Vagina (tissue), 2 donors: ENCODE measurements at regions not wholly inside any gene's neighbourhood (a gene's known extent, or its start where the extent isn't known, plus 50 kb on each side); places are given as distances from the start of the nearest gene placed in this dataset.

ENCODE experiments used
- CTCF ChIP-seq, 3 experiments: fragments of 450-650 bp in 2 of 3; fragments of 200-600 bp in 1 of 3; sonication (generic) in 1 of 3; IDR thresholded peaks; one replicate each; pipeline ENCODE4 v1.5.1; 2017 to 2019; ENCODE audit warnings: antibody characterized with exemption in 3 of 3, mild to moderate bottlenecking in 2 of 3, moderate library complexity in 2 of 3
- POLR2A ChIP-seq, 2 donors: fragments of 450-650 bp; IDR thresholded peaks; one replicate each; pipeline ENCODE4 v1.6.1; 2017; ENCODE audit warnings: antibody characterized with exemption in 2 of 2, mild to moderate bottlenecking in 2 of 2, moderate library complexity in 2 of 2
- POLR2AphosphoS5 ChIP-seq, 2 donors: sonication (generic); formaldehyde crosslinking; IDR thresholded peaks; one replicate each; pipeline ENCODE4 v1.9.0; 2017; ENCODE audit warnings: antibody characterized with exemption in 2 of 2, mild to moderate bottlenecking in 2 of 2, low read depth in 1 of 2; ENCODE audit not compliant: insufficient read depth in 1 of 2

GRCh38 chr1:29599071-29599470, 362.7 kb downstream of the PTPRU start:
- TF ChIP-seq CTCF (IDR thresholded peaks at IDR 0.05) (no peak), POLR2A (IDR thresholded peaks at IDR 0.05) (no peak), POLR2AphosphoS5 (IDR thresholded peaks at IDR 0.05; ENCODE audit: insufficient read depth in 1 of 2, low read depth in 1 of 2) (no peak)
